ENCODE measurements at regions not wholly inside any gene's neighbourhood (a gene's known extent, or its start where the extent isn't known, plus 50 kb on each side); places are given as distances from the start of the nearest gene placed in this dataset.

- TF ChIP-seq CTCF (IDR thresholded peaks at IDR 0.05; ENCODE audit: low read depth, low read length, missing control alignments) = no peak
- no peak overlapping the region for H3K4me3 ChIP-seq (replicated peaks; ENCODE audit: low read depth, low read length)
- DNase-seq (ENCODE audit: extremely low read depth, low read depth) = no peak
Observed at GRCh38 chr1:81458186-81458585, 342.5 kb upstream of the ADGRL2 start.

GRCh38 chr1:81455481-81455880 is 345.3 kb upstream of the ADGRL2 start:
- no peak for DNase-seq (ENCODE audit: extremely low read depth, low read depth)
- no peak for TF ChIP-seq CTCF (IDR thresholded peaks at IDR 0.05; ENCODE audit: low read depth, low read length, missing control alignments)

GRCh38 chr1:81453971-81454370 is 346.8 kb upstream of the ADGRL2 start:
- H3K4me3 ChIP-seq (replicated peaks; ENCODE audit: low read depth, low read length) = no peak overlapping the region
- no peak for TF ChIP-seq CTCF (IDR thresholded peaks at IDR 0.05; ENCODE audit: low read depth, low read length, missing control alignments)
- no peak for DNase-seq (ENCODE audit: extremely low read depth, low read depth)

More at GRCh38 chr1:81455481-81455880, 345.3 kb upstream of the ADGRL2 start:
- no peak overlapping the region for H3K4me3 ChIP-seq (replicated peaks; ENCODE audit: low read depth, low read length)

GRCh38 chr1:81453367-81453703 is 347.4 kb upstream of the ADGRL2 start:
- no peak for TF ChIP-seq CTCF (IDR thresholded peaks at IDR 0.05; ENCODE audit: low read depth, low read length, missing control alignments)
- no peak for DNase-seq (ENCODE audit: extremely low read depth, low read depth)
- H3K4me3 ChIP-seq (replicated peaks; ENCODE audit: low read depth, low read length) = no peak overlapping the region

- no peak for TF ChIP-seq CTCF (IDR thresholded peaks at IDR 0.05; ENCODE audit: low read depth, low read length, missing control alignments)
- DNase-seq (ENCODE audit: extremely low read depth, low read depth) = no peak
- H3K4me3 ChIP-seq (replicated peaks; ENCODE audit: low read depth, low read length) = no peak overlapping the region
Observed at GRCh38 chr1:81452693-81453366, 347.9 kb upstream of the ADGRL2 start.

- no peak for DNase-seq (ENCODE audit: extremely low read depth, low read depth)
- TF ChIP-seq CTCF (IDR thresholded peaks at IDR 0.05; ENCODE audit: low read depth, low read length, missing control alignments) = no peak
Observed at GRCh38 chr1:81449786-81450185, 350.9 kb upstream of the ADGRL2 start.

More at GRCh38 chr1:81449786-81450185, 350.9 kb upstream of the ADGRL2 start:
- no peak overlapping the region for H3K4me3 ChIP-seq (replicated peaks; ENCODE audit: low read depth, low read length)
